HG03135 (cell line): ENCODE measurements at regions not wholly inside any gene's neighbourhood (a gene's known extent, or its start where the extent isn't known, plus 50 kb on each side); places are given as distances from the start of the nearest gene placed in this dataset.
"Not testable (repeated sequence)": the region's sequence is repeated elsewhere in the genome, so short reads cannot be mapped to it uniquely, and the experiment has no call there.

Experiments
- ATAC-seq: cut with Tn5 transposase; IDR thresholded peaks from one replicate; pipeline ENCODE4 v1.9.1; 2021; ENCODE audit warnings: mild to moderate bottlenecking, moderate library complexity; ENCODE audit not compliant: unreplicated experiment

DNA sequence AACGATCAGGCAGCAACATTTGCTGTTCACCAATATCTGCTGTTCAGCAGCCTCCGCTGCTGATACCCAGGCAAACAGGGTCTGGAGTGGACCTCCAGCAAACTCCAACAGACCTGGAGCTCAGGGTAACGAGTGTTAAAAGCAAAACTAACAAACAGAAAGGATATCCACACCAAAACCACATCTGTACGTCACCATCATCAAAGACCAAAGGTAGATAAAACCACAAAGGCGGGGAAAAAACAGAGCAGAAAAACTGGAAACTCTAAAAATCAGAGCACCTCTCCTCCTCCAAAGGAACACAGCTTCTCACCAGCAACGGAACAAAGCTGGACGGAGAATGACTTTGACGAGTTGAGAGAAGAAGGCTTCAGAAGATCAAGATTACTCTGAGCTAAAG lies 192.8 kb upstream of the MGAT5 start:
- not testable (repeated sequence) for ATAC-seq

- ATAC-seq = not testable (repeated sequence)
Observed at GRCh38 chr2:134062235-134062634, 191.6 kb upstream of the MGAT5 start.

DNA sequence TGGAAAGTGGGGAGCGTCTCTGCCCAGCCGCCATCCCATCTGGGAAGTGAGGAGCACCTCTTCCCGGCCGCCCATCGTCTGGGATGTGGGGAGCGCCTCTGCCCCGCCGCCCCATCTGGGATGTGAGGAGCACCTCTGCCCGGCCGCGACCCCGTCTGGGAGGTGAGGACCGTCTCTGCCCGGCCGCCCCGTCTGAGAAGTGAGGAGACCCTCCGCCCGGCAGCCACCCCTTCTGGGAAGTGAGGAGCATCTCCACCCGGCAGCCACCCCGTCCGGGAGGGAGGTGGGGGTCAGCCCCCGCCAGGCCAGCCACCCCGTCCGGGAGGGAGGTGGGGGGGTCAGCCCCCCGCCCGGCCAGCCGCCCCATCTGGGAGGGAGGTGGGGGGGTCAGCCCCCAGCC lies 190.0 kb upstream of the MGAT5 start:
- not testable (repeated sequence) for ATAC-seq

DNA sequence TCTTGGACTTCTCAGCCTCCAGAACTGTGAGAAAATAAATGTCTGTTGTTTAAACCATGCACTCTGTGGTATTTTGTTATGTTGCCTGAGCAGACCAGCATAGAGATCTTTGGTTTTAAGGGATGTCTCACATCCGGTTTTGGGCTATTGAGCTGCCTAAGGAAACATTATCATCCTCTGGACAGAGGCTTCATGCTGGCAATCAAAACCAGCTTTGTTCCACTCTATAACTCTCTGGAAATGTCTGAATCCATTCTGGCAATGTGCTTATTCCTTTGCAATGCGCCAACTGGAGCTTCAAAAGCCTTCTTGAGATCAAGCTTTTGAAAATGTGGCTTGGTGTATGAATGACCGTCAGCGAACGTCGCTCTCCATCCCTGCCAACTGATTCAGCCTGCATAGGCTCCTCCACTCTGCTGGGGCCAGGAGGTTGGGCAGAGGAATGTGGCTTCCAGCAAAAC lies 183.6 kb upstream of the MGAT5 start:
- no peak for ATAC-seq

DNA sequence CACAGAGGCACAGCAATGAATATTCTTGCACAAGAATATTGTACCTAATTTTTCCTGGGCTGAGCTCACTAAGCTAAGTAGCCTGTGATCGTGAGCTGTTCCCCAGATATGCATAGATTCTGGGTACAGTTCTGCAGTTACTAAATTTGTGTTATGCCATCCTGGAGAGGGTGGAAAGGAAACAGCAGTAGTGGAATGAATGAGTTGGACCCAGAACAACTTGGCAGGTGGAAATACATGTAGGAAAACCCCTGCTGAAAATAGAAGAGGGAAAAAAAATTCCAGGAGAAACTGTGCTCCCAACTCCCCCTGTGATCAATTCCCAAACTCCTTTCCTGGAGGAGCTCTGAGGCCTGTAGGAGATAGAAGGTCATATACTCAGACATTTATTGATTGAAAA lies 181.5 kb upstream of the MGAT5 start:
- ATAC-seq = no peak

GRCh38 chr2:134073023-134073422 lies 180.8 kb upstream of the MGAT5 start:
- ATAC-seq = no peak

DNA sequence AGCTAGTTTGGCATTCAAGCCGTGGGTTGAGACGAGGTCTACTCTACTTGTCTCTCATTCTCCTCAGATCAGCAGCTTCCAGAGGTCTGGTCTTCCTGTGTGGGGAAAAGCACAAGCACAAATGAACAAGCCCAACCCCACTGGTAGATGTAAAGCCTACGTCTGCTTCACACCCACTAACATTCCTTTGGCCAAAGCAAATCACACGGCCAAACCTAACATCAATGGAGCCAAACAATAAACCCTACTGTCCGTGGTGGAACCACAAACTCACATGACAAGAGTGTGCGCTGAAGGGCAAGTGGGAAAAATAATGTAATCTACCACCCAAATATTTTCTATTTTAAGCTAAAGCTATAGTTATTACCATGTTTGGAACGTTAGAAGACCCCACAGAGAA lies 179.3 kb upstream of the MGAT5 start:
- no peak for ATAC-seq

DNA sequence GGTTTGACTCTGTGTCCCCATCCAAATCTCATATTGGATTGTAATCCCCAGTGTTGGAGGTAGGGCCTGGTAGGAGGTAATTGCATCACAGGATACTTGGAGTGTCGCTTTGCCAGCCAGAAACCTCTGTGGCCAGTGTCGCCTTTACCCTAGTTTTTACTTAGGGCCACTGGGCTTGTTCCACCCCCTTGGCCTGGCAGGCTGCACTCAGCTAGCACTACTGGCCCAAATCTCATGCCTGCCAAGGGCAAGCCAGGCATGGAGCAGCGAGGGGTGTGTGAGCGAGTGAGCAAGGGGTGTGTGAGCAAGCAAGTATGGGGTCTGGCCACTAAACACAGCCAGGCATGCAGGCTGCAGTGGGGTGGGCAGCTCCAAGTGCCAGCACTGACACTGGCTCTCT lies 178.7 kb upstream of the MGAT5 start:
- no peak for ATAC-seq

- ATAC-seq = no peak
Observed at GRCh38 chr2:134078354-134078753, 175.5 kb upstream of the MGAT5 start.

DNA sequence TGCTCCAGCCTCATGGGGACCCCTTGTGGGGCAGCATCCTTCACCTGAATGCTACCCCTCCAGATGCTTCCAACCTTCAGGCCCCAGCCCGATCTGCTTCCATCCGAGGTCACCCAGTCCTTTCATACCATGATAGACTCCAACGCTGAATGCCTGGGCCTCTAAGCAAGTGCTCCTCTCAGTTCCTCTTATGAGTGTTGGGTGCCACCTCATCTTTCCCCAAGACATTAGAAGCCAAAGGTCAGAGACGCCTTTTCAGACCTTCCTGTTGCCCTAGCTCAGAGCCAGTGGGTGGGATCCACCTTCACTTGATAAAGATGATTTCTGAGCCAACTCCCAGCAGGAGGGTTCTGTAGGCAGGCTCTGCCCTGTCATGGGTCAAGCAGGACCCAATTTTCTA lies 174.5 kb upstream of the MGAT5 start:
- peak; percentile 96 for ATAC-seq

DNA sequence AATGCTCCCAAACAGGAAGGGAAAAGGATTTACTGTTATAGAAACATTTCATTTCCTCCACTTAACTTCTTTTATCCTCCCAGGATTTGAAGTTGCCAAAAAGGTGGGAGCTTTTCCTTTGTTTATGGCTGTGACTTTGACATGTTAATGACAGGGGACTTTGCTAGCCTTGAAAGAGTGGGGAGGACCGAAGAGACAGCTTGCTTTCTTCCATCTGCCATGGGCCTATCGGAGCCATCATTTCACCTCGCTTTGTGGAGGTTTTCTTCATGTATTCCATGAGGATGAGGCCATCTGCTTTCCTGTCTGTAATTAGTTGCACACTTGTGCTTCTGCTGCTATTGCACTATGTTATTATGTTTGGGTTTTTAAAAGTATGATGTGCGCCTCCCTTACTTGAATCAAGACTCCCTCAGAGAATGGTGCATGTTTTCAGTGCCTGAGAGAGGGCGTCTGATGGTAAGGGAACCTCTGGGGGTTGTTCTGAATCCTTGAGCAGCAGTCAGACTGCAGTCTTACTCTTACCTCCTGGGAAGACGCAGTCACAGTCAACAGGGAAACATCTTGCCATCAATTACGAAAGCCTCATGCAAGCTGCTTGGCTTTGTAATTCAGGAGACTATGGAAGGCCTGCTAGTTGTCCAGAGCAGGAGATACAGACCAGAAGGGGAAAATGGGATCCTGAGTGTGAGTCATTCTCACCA lies 173.3 kb upstream of the MGAT5 start:
- ATAC-seq = no peak

DNA sequence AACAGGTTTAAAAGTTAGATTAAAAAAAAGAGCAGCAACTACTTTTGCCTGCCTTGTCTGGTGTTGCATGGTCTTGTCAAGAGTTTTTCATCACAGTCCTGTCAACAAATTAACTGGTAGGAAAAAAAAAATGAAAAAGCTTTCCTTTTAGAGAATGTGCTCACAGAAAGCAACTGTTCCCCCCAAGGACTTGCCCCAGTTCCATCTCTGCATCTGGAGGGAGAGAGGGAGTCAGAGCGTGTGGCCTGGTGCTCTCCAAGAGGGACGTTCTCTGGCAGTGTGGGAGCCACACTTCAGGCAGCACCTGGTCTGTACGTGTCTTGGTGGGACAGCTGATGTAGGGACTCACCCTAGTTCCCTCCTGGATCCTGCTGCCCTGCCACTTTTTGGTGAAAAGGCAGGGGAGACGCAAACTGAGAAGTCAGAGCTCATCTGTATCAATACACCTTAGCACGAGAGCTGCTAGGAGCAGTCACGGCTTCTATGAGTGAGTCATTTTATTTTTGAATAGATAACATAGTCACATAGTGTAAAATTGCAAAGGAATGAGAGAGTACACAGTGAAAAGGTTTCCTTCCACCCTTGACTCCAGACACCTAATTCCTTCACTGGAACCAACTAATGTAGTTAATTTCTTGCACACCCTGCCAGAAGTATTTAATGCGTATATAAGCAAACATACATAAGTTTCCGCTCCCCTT lies 172.5 kb upstream of the MGAT5 start:
- no peak for ATAC-seq

DNA sequence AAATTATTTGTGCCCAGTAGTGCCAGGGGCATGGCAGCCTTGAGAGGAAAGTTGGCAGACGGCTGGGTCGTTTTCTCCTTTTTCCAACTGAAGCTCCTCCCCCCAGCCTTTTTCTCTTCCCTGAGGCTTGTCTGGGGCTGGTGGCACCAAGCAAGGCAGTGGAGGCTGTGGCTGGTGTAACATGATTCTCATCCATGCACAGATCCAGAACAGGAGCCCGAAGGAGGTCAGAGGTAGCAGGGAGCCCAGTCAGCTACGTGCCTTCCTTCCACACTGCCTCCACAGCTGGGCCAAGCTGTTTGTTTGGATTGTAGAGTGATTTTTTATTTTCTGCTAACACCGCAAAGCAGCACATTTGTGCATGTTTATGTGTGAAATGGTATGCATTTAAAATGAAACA lies 170.3 kb upstream of the MGAT5 start:
- no peak for ATAC-seq

- no peak for ATAC-seq
Observed at GRCh38 chr2:134086594-134087219, 167.2 kb upstream of the MGAT5 start.

DNA sequence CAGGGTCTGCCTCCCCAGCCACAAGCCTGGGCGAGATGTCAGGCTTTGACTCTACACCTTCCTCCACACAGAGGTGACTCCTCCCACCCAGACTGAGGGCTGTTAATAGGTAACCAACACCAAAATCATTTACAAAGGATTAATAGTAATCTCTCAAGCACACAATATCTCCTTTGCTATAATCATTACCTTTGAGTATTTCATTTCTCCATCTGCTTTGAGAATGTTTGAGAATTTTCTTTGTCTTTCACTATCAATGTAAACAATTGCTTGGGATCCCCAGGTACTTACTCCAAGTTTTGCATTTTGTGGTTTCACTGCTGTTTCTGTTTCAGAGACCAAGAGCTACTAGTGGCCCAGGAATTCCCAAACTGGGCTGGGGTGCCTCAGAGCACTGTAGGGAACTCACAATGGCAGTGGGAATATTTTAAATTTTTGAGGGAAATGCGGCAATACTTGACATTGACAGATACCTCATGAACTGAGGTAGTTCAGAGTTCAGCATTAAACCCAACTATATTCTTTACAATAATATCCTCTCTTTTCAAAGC lies 166.4 kb upstream of the MGAT5 start:
- peak; percentile 90 for ATAC-seq

- no peak for ATAC-seq
Observed at GRCh38 chr2:134089454-134089853, 164.4 kb upstream of the MGAT5 start.

DNA sequence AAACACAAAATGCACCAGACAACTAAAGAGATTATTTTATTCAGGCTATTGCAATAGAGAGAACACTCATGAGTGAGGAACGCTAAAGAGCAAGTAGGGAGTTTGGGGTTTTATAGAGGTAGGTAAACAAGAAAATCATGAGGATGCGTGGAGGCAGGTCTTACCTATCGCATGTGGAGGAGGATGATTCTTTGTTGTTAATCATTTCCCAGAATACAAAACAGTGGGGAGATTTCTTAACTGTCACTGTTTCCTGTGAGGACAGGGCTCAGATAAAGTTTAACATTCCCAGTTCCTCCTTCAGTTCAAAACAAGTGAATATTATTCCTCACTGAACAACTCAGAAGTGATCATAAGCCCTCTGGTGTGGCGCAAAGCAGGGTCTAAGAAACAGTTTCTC lies 156.1 kb upstream of the MGAT5 start:
- no peak for ATAC-seq

- no peak for ATAC-seq
Observed at GRCh38 chr2:134098321-134098720, 155.6 kb upstream of the MGAT5 start.

- no peak for ATAC-seq
Observed at GRCh38 chr2:134099273-134099672, 154.6 kb upstream of the MGAT5 start.

DNA sequence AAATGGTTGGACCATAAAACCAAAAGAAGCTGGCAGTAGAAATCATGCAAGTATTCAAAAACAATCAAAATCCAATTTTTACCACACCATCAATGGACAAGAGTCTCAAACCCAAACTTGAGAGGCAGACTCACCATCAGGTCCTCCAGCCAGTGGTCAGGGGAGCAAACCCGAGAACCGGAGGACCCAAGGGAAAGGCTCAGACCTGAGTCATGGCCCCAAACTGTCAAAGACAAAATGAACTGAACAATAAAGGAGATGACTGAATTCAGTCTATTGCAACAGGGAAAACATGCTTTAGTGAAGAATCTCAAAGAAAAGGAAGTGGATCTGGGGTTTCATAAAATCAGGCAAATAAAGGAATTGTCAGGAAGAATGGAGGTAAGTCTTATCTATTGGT lies 150.7 kb upstream of the MGAT5 start:
- no peak for ATAC-seq

- no peak for ATAC-seq
Observed at GRCh38 chr2:134104754-134105153, 149.1 kb upstream of the MGAT5 start.

DNA sequence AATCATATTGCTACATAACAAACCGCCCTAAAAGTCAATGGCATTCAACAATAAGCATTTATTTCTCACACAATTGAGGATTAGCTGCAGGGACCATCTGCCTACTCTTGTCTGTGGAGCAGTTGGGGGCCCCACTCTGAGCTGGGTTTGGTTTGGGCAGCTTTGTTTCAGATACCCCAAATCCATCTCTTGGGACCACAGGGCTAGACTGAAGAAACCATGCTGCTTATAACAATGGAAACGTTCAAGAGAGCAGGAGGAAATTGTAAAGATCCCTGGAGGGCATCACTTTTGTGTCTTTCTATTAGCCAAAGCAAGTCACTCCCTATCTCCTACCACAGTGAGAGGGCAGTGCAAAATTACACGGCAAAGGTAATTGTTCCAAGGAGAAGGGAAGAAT lies 146.5 kb upstream of the MGAT5 start:
- ATAC-seq = no peak
